B cell (primary cell): ENCODE measurements at regions not wholly inside any gene's neighbourhood (a gene's known extent, or its start where the extent isn't known, plus 50 kb on each side); places are given as distances from the start of the nearest gene placed in this dataset.

Experiments used
- ATAC-seq: fragments of 200-7000 bp; cut with Tn5 transposase; one replicate; pipeline ENCODE4 v1.10.0; 2021; ENCODE audit warnings: low read depth, mild to moderate bottlenecking, moderate number of reproducible peaks, moderate library complexity
- CTCF ChIA-PET: fragments of 350-600 bp; sonication (Branson Sonifier 250); formaldehyde crosslinking; loops from one replicate; lab custom pipeline; 2021; ENCODE audit warnings: antibody characterized with exemption, inconsistent platforms; lab: Charles Lee
- POLR2A ChIA-PET: fragments of 350-600 bp; sonication (Branson Sonifier 250); formaldehyde crosslinking; loops from one replicate; lab custom pipeline; 2021; ENCODE audit warnings: antibody characterized with exemption; lab: Charles Lee
- DNase-seq: peaks from one replicate; pipeline ENCODE4 v3.0.0; 2013
- H2AFZ ChIP-seq: 2 replicates; pipeline ENCODE4 v1.6.1; 2012; ENCODE audit warnings: mild to moderate bottlenecking, low read depth, low read length; ENCODE audit not compliant: insufficient read depth, poor library complexity, severe bottlenecking
- H3K27ac ChIP-seq, 2 donors: 1 replicate in 1 of 2; 2 replicates in 1 of 2; pipeline ENCODE4 v1.5.1; 2012 to 2013; ENCODE audit warnings: low read length in 2 of 2, mild to moderate bottlenecking in 2 of 2, moderate library complexity in 1 of 2
- H3K27me3 ChIP-seq, 4 experiments: fragments of 200-600 bp in 1 of 4; sonication (generic) in 1 of 4; replicated peaks in 1 of 4; 1 replicate in 2 of 4; 2 replicates in 2 of 4; pipeline versions ENCODE4 v1.6.1 to v1.7.0; 2013 to 2016; ENCODE audit warnings: low read length in 3 of 4, mild to moderate bottlenecking in 2 of 4, mixed read lengths in 1 of 4, moderate library complexity in 1 of 4; ENCODE audit not compliant: insufficient read depth in 4 of 4, control insufficient read depth in 3 of 4; ENCODE audit errors: control extremely low read depth in 1 of 4
- H3K36me3 ChIP-seq, 2 experiments: replicated peaks in 1 of 2; 1 replicate in 1 of 2; 2 replicates in 1 of 2; pipeline versions ENCODE4 v1.6.1 to v1.7.1; 2013; ENCODE audit warnings: low read length in 1 of 2; ENCODE audit not compliant: insufficient read depth in 2 of 2, control insufficient read depth in 1 of 2; ENCODE audit errors: control extremely low read depth in 1 of 2, extremely low read depth in 1 of 2
- H3K4me1 ChIP-seq, 2 donors: fragments of 200-600 bp in 1 of 2; sonication (generic) in 1 of 2; 1 replicate in 1 of 2; 2 replicates in 1 of 2; pipeline versions ENCODE4 v1.5.1 to v1.6.1; 2013 to 2017; ENCODE audit warnings: low read length in 2 of 2; ENCODE audit not compliant: control insufficient read depth in 2 of 2, insufficient read depth in 2 of 2
- H3K4me2 ChIP-seq: replicated peaks from 2 replicates; pipeline ENCODE3; 2012; ENCODE audit warnings: mild to moderate bottlenecking, low read depth, low read length; ENCODE audit not compliant: poor library complexity, severe bottlenecking
- H3K4me3 ChIP-seq, 5 experiments: fragments of 200-600 bp in 1 of 5; sonication (generic) in 1 of 5; 1 replicate in 3 of 5; 2 replicates in 2 of 5; pipeline versions ENCODE4 v1.5.1 to v1.7.0; 2011 to 2016; ENCODE audit warnings: low read length in 4 of 5, mild to moderate bottlenecking in 4 of 5, low read depth in 2 of 5, control low read depth in 1 of 5, moderate library complexity in 1 of 5; ENCODE audit not compliant: insufficient read depth in 1 of 5; ENCODE audit errors: control extremely low read depth in 1 of 5, extremely low read depth in 1 of 5
- H3K79me2 ChIP-seq: fragments of 200-600 bp; sonication (generic); one replicate; pipeline ENCODE4 v1.6.0; 2016; ENCODE audit warnings: low read length; ENCODE audit not compliant: control insufficient read depth, insufficient read depth
- H3K9ac ChIP-seq: fragments of 200-600 bp; sonication (generic); 2 replicates; pipeline ENCODE4 v1.6.1; 2017; ENCODE audit warnings: mild to moderate bottlenecking, low read length, moderate library complexity
- H3K9me3 ChIP-seq, 3 donors: one replicate each; pipeline versions ENCODE4 v1.6.1 to v1.7.1; 2013; ENCODE audit warnings: low read length in 2 of 3; ENCODE audit not compliant: control insufficient read depth in 2 of 3, insufficient read depth in 1 of 3; ENCODE audit errors: control extremely low read depth in 1 of 3
- H4K20me1 ChIP-seq: 2 replicates; pipeline ENCODE4 v1.6.0; 2012; ENCODE audit warnings: mild to moderate bottlenecking, low read length; ENCODE audit not compliant: insufficient read depth, control insufficient read depth, poor library complexity, severe bottlenecking
- H3K27ac Mint-ChIP-seq: one replicate; pipeline ENCODE4 v1.8.0; 2021; ENCODE audit warnings: mixed read lengths
- H3K27me3 Mint-ChIP-seq: one replicate; pipeline ENCODE4 v1.8.0; 2021; ENCODE audit warnings: mixed read lengths
- H3K4me1 Mint-ChIP-seq: one replicate; pipeline ENCODE4 v1.8.0; 2021; ENCODE audit warnings: mixed read lengths
- H3K4me3 Mint-ChIP-seq: one replicate; pipeline ENCODE4 v1.8.0; 2021; ENCODE audit warnings: mixed read lengths
- H3K9me3 Mint-ChIP-seq: one replicate; pipeline ENCODE4 v1.8.0; 2022; ENCODE audit warnings: mixed read lengths; ENCODE audit not compliant: insufficient read depth
- EZH2 ChIP-seq: IDR thresholded peaks from 2 replicates; pipeline ENCODE4 v1.6.1; 2012; ENCODE audit warnings: borderline replicate concordance, low read depth, mild to moderate bottlenecking, moderate library complexity, low read length; ENCODE audit not compliant: insufficient read depth, poor library complexity, severe bottlenecking
- WGBS: methylation state at CpG from one replicate; pipeline ENCODE4 v1.1.5; 2013; ENCODE audit warnings: missing lambda C conversion rate; ENCODE audit not compliant: insufficient coverage; 5-methylcytosine and 5-hydroxymethylcytosine counted together
- intact Hi-C: fragments of 100-400 bp; cut with micrococcal nuclease; formaldehyde crosslinking; loops from one replicate; pipeline ENCODE4 v1.10.0; 2022
- TF ChIP-seq, protein P1 (sequence below): fragments of 200-600 bp; IDR thresholded peaks from one replicate; pipeline ENCODE4 v1.8.0; 2022; ENCODE audit warnings: antibody characterized with exemption, mild to moderate bottlenecking

DNA sequence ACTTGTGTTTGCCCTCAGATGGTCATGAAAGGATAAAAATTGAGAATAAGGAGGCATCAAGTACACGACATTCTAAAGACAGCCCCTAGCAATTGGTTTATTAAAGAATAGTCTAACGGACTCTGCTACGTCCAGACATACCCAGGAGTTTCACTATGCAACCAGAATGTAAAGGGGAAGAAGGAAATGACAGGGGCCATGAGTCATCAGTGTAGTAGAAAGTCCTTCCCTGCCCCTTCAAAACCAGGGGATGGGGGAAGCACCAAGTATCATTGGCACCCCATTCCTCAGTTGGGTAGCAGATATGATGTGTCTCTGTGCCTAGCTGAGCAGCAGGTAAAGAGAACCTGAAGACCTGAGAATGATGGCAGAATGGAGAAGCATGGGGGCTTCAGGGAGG is 367.4 kb downstream of the IL20RB start:
- no peak overlapping the region for H3K4me3 Mint-ChIP-seq
- Histone ChIP-seq H3K36me3 (no peaks in the 10 kb centered on the region), H2AFZ (no peak overlapping the region), H3K9ac (no peak overlapping the region), H3K27ac (no peak overlapping the region), H3K79me2 (no peaks in the 10 kb centered on the region), H3K9me3 (peaks cover 0 to 3% (median 3%) of the 10 kb centered on the region in 3 donors), H3K4me2 (no peak overlapping the region), H3K4me1 (no peaks in the 10 kb centered on the region), H3K4me3 (no peak overlapping the region), H3K27me3 (no peaks in the 10 kb centered on the region), H4K20me1 (no peaks in the 10 kb centered on the region)
- POLR2A ChIA-PET = no interaction called here
- TF ChIP-seq EZH2 = no peak
- TF ChIP-seq, protein P1, sequence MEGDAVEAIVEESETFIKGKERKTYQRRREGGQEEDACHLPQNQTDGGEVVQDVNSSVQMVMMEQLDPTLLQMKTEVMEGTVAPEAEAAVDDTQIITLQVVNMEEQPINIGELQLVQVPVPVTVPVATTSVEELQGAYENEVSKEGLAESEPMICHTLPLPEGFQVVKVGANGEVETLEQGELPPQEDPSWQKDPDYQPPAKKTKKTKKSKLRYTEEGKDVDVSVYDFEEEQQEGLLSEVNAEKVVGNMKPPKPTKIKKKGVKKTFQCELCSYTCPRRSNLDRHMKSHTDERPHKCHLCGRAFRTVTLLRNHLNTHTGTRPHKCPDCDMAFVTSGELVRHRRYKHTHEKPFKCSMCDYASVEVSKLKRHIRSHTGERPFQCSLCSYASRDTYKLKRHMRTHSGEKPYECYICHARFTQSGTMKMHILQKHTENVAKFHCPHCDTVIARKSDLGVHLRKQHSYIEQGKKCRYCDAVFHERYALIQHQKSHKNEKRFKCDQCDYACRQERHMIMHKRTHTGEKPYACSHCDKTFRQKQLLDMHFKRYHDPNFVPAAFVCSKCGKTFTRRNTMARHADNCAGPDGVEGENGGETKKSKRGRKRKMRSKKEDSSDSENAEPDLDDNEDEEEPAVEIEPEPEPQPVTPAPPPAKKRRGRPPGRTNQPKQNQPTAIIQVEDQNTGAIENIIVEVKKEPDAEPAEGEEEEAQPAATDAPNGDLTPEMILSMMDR = no peak
- WGBS = no CpG with 5 or more reads among the region's 3 CpGs
- CTCF ChIA-PET = no interaction called here
- H3K4me1 Mint-ChIP-seq = no peaks in the 10 kb centered on the region
- no peak overlapping the region for H3K27ac Mint-ChIP-seq
- peaks cover 5% of the 10 kb centered on the region for H3K9me3 Mint-ChIP-seq
- H3K27me3 Mint-ChIP-seq = no peaks in the 10 kb centered on the region
- no peak for DNase-seq
- ATAC-seq = no peak
- intact Hi-C loops = no loop called here

- Histone ChIP-seq H3K27ac (no peak overlapping the region), H3K4me1 (no peaks in the 10 kb centered on the region), H3K36me3 (no peaks in the 10 kb centered on the region), H3K9me3 (peaks cover 0 to 3% (median 3%) of the 10 kb centered on the region in 3 donors), H3K79me2 (no peaks in the 10 kb centered on the region), H2AFZ (no peak overlapping the region), H3K4me2 (no peak overlapping the region), H3K4me3 (no peak overlapping the region), H4K20me1 (no peaks in the 10 kb centered on the region), H3K27me3 (no peaks in the 10 kb centered on the region), H3K9ac (no peak overlapping the region)
- H3K9me3 Mint-ChIP-seq = peaks cover 5% of the 10 kb centered on the region
- H3K4me3 Mint-ChIP-seq = no peak overlapping the region
- H3K27me3 Mint-ChIP-seq = no peaks in the 10 kb centered on the region
- H3K27ac Mint-ChIP-seq = no peak overlapping the region
- no peak for ATAC-seq
- TF ChIP-seq, protein P1 = no peak
- no peak for TF ChIP-seq EZH2
- CTCF ChIA-PET = no interaction called here
- 100% methylated on average over 1 of the region's 3 CpGs for whole genome bisulfite sequencing
- DNase-seq = no peak
- intact Hi-C loops = no loop called here
- POLR2A ChIA-PET = no interaction called here
- no peaks in the 10 kb centered on the region for H3K4me1 Mint-ChIP-seq
Observed at GRCh38 chr3:137325934-137326333, 368.2 kb downstream of the IL20RB start.
